Retinal pigment epithelial cell (primary cell): ENCODE measurements at regions not wholly inside any gene's neighbourhood (a gene's known extent, or its start where the extent isn't known, plus 50 kb on each side); places are given as distances from the start of the nearest gene placed in this dataset.

ENCODE experiments used
- DNase-seq: peaks from one replicate; pipeline ENCODE4 v3.0.0-alpha.2; 2010; ENCODE audit warnings: low read depth
- H3K4me3 ChIP-seq: 2 replicates; pipeline ENCODE4 v1.5.1; 2011; ENCODE audit warnings: mild to moderate bottlenecking, low read length, control low read depth, moderate library complexity
- TF ChIP-seq, protein P1 (sequence below): conservative IDR thresholded peaks from 2 replicates; pipeline ENCODE4 v1.5.1; 2011; ENCODE audit warnings: low read depth, low read length, control low read depth, inconsistent platforms

DNA sequence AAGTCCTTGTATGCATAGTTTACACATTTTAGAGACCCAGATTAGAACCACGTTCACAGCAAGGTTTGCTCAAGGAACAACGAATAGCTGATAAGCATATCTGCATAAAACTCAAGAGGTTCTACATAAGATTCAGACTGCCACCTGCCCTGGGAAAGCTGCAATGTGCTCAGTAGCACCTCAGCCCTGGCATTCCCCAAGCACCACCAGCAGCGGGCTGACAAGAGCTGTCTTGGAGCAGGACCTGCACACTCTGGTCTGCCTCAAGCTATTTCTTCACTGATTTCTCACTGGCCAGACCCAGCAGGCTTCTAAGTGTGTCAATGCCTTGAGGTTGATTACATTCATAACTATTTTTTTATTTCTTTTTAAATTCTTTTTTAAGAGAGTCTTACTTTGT lies 65.8 kb upstream of the UQCRFS1 start:
- TF ChIP-seq, protein P1, sequence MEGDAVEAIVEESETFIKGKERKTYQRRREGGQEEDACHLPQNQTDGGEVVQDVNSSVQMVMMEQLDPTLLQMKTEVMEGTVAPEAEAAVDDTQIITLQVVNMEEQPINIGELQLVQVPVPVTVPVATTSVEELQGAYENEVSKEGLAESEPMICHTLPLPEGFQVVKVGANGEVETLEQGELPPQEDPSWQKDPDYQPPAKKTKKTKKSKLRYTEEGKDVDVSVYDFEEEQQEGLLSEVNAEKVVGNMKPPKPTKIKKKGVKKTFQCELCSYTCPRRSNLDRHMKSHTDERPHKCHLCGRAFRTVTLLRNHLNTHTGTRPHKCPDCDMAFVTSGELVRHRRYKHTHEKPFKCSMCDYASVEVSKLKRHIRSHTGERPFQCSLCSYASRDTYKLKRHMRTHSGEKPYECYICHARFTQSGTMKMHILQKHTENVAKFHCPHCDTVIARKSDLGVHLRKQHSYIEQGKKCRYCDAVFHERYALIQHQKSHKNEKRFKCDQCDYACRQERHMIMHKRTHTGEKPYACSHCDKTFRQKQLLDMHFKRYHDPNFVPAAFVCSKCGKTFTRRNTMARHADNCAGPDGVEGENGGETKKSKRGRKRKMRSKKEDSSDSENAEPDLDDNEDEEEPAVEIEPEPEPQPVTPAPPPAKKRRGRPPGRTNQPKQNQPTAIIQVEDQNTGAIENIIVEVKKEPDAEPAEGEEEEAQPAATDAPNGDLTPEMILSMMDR: no peak
- no peak overlapping the region for H3K4me3 ChIP-seq
- no peak for DNase-seq

GRCh38 chr19:29283366-29283765 lies 70.4 kb upstream of the UQCRFS1 start:
- no peak overlapping the region for H3K4me3 ChIP-seq
- TF ChIP-seq, protein P1: no peak
- no peak for DNase-seq

DNA sequence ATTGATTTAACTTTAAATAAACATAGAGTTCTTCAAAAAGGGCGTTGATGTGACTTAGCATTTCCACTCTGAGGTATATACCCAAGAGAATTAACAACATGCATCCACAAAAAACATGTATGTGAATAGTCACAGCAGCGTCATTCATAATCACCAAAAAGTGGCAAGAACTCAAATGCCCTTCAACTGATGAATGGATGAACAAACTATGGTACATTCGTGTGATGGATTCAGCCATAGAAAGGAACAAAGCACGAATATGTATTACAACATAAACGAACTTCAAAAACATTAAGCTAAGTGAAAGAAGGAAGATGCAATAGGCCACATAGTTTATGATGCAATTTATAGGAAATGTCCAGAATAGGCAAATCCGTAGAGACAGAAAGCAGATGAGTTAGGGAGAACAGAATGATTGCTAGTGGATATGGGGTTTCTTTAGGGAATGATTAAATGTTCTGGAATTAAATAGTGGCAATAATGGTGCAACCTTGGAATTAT lies 72.3 kb upstream of the UQCRFS1 start:
- DNase-seq: no peak
- H3K4me3 ChIP-seq: no peak overlapping the region
- TF ChIP-seq, protein P1: no peak

GRCh38 chr19:29285878-29286277 lies 72.9 kb upstream of the UQCRFS1 start:
- TF ChIP-seq, protein P1: no peak
- H3K4me3 ChIP-seq: no peak overlapping the region
- DNase-seq: no peak

GRCh38 chr19:29287061-29287460 lies 74.1 kb upstream of the UQCRFS1 start:
- TF ChIP-seq, protein P1: no peak
- DNase-seq: no peak
- H3K4me3 ChIP-seq: no peak overlapping the region

GRCh38 chr19:29288256-29288655 lies 75.3 kb upstream of the UQCRFS1 start:
- no peak overlapping the region for H3K4me3 ChIP-seq

GRCh38 chr19:29289020-29289419 lies 76.1 kb upstream of the UQCRFS1 start:
- H3K4me3 ChIP-seq: no peak overlapping the region
- TF ChIP-seq, protein P1: no peak
- DNase-seq: no peak

More at GRCh38 chr19:29288256-29288655, 75.3 kb upstream of the UQCRFS1 start:
- DNase-seq: no peak
- TF ChIP-seq, protein P1: no peak
